Omental fat pad (tissue), 3 donors: ENCODE measurements at regions not wholly inside any gene's neighbourhood (a gene's known extent, or its start where the extent isn't known, plus 50 kb on each side); places are given as distances from the start of the nearest gene placed in this dataset. TPM values are rescaled to one million over a fixed set of nuclear protein-coding genes. Genes with fewer than 3 reads are reported as not detected.
"Not testable (repeated sequence)": the region's sequence is repeated elsewhere in the genome, so short reads cannot be mapped to it uniquely, and the experiment has no call there.

Source experiments
- ATAC-seq: fragments of 150-250 bp; one replicate; pipeline ENCODE4 v1.9.1; 2016; ENCODE audit warnings: mild to moderate bottlenecking, moderate library complexity; ENCODE audit not compliant: low FRiP score
- DNase-seq: peaks from one replicate; pipeline ENCODE4 v3.0.0-alpha.2; 2019; ENCODE audit warnings: low spot score
- small RNA-seq: library from RNA; depleted of rRNA; stranded (forward); fragments of <200 nt; gene quantifications from one replicate; pipeline ENCODE3, GENCODE V24; 2016
- TF ChIP-seq, protein P1 (sequence below), 3 donors: fragments of 450-650 bp; IDR thresholded peaks; one replicate each; pipeline ENCODE4 v1.5.1; 2016 to 2017; ENCODE audit warnings: antibody characterized with exemption in 3 of 3, mild to moderate bottlenecking in 3 of 3, moderate library complexity in 2 of 3

DNA sequence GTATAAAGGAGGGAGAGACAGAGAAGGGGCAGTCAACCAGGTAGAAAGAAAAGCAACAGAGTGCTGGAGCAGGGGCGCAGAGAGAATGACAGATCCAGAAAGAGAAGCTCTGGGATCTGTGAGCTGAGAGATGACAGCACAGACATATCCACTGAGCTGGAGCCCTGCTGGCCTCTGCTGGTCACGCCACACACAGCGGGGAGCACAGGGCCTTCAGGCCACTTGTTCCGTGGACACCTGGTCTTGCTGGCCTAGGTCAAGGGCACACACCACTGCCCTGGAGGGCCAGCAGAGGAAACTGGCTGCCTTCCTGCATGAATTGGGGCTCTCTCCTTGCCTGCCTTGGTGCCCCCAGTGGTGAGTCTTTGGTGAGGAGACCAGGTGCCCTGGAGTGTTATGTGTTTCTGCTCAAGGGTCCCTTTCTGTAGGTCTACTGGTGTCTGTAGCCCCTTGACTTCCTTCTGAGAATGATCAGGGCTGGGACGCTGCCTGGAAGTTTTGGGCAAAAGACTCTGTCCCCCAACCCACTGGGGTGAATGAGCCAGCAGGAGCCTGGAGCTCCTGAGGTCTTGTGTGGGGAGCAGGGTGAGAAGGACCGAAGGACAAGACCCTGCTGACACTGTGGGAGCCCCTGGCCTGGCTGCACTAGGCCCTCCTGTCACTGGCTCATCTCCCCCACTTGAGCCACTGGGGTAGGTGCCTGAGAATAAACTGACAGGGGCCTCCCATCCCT is 59.2 kb upstream of the ADAMTS2 start:
- DNase-seq (no peak), ATAC-seq (no peak)
- TF ChIP-seq, protein P1, sequence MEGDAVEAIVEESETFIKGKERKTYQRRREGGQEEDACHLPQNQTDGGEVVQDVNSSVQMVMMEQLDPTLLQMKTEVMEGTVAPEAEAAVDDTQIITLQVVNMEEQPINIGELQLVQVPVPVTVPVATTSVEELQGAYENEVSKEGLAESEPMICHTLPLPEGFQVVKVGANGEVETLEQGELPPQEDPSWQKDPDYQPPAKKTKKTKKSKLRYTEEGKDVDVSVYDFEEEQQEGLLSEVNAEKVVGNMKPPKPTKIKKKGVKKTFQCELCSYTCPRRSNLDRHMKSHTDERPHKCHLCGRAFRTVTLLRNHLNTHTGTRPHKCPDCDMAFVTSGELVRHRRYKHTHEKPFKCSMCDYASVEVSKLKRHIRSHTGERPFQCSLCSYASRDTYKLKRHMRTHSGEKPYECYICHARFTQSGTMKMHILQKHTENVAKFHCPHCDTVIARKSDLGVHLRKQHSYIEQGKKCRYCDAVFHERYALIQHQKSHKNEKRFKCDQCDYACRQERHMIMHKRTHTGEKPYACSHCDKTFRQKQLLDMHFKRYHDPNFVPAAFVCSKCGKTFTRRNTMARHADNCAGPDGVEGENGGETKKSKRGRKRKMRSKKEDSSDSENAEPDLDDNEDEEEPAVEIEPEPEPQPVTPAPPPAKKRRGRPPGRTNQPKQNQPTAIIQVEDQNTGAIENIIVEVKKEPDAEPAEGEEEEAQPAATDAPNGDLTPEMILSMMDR (IDR thresholded peaks at IDR 0.05): no peak

DNA sequence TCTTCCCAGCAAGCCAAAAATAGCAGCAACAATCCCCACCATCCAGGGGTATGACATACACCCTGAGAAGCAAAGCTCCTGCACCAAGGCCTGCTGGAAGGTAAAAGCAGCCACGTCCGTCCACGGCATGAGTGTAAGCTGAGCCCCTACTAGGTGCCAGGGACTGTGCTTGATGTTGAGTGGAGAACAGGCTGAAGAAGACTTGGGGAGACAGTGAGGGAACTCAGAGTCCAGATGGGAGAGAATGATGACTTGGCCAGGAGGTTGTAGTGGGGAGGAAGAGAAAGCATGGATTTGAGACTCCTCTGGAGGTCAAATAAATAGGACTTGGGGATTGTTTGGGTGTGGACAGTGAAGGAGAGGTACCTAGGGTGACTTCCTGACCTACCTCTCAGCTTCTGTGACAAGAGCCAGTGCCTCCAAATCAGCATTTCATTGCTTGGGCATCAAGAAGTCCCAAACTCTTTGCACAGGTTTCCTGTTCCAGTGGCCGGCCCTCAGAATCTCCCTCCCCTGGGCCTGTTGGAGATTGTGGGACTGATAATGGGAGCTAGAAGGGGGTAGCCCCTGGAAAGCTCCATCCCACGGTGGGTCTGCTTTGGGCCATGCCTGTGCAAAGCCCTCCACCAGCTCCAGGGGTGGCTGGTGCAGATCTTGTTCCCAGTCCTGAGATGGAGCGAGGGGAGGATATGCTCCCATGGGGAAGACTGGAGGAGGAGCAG is 58.3 kb upstream of the ADAMTS2 start:
- no peak for ATAC-seq
- DNase-seq: no peak
- TF ChIP-seq, protein P1 (IDR thresholded peaks at IDR 0.05): no peak

DNA sequence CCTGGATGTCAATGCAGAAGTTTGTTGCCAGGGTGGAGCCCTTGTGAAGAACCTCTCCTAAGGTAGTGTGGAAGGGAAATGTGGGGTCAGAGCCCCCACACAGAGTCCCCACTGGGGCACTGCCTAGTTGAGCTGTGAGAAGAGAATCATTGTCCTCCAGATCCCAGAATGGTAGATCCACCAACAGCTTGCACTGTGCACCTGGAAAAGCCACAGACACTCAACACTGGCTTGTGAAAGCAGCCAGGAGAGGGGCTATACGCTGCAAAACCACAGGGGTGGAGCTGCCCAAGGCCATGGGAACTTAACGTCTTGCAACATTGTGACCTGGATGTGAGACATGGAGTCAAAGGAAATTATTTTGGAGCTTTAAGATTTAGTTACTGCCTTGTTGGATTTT is 55.2 kb upstream of the ADAMTS2 start:
- ATAC-seq, DNase-seq: not testable (repeated sequence)

DNA sequence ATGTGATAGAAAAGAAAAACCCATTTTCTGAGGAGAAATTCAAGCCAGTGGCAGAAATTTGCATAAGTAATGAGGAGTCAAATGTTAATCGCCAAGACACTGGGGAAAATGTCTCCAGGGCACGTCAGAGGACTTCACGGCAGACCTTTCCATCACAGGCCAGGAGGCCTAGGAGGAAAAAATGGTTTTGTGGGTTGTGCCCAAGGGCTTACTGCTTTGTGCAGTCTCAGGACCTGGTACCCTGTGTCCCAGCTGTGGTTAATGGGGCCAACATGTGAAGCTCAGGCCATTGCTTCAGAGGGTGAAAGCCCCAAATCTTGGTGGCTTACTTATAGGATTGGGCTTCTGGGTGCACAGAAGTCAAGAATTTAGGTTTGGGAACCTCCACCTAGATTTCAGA is 54.8 kb upstream of the ADAMTS2 start:
- TF ChIP-seq, protein P1 (IDR thresholded peaks at IDR 0.05): no peak
- DNase-seq (no peak), ATAC-seq (no peak)

DNA sequence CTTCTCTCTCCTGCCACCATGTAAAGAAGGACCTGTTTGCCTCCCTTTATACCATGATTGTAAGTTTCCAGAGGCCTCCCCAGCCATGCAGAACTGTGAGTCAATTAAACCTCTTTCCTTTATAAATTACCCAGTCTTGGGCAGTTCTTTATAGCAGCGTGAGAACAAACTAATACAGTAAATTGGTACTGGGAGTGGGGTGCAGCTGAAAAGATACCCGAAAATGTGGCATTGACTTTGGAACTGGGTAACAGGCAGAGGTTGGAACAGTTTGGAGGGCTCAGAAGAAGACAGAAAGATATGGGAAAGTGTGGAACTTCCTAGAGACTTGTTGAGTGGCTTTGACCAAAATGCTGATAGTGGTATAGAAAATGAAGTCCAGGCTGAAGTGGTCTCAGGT is 54.1 kb upstream of the ADAMTS2 start:
- not testable (repeated sequence) for DNase-seq, ATAC-seq

DNA sequence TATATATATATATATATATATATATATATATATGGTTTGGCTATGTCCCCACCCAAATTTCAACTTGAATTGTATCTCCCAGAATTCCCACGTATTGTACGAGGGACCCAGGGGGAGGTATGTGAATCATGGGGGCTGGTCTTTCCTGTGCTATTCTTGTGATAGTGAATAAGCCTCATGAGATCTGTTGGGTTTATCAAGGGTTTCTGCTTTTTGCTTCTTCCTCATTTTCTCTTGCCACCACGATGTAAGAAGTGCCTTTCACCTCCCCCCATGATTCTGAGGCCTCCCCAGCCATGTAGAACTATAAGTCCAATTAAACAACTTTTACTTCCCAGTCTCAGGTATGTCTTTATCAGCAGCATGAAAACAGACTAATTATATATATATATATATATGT is 52.3 kb upstream of the ADAMTS2 start:
- ATAC-seq: no peak
- no peak for DNase-seq
- TF ChIP-seq, protein P1 (IDR thresholded peaks at IDR 0.05): no peak

Small RNA genes lying in the stretch of these regions (small RNA-seq; reads per million reads assigned to genes)
- not detected for gene RF00015
